Skeletal muscle satellite cell (primary cell): ENCODE measurements at regions not wholly inside any gene's neighbourhood (a gene's known extent, or its start where the extent isn't known, plus 50 kb on each side); places are given as distances from the start of the nearest gene placed in this dataset.

ENCODE experiments used
- H3K27me3 ChIP-seq: 2 replicates; pipeline ENCODE4 v1.7.0; 2013; ENCODE audit warnings: low read length; ENCODE audit not compliant: control insufficient read depth, insufficient read depth
- H3K36me3 ChIP-seq: 2 replicates; pipeline ENCODE4 v1.7.0; 2013; ENCODE audit warnings: mild to moderate bottlenecking, control low read depth, low read length; ENCODE audit not compliant: insufficient read depth
- H3K4me1 ChIP-seq: 2 replicates; pipeline ENCODE4 v1.7.0; 2013; ENCODE audit warnings: low read length; ENCODE audit not compliant: control insufficient read depth, insufficient read depth
- H3K4me2 ChIP-seq: 2 replicates; pipeline ENCODE4 v1.7.0; 2013; ENCODE audit warnings: mild to moderate bottlenecking, low read length
- H3K4me3 ChIP-seq: 2 replicates; pipeline ENCODE4 v1.7.0; 2013; ENCODE audit warnings: low read length
- H3K9ac ChIP-seq: 2 replicates; pipeline ENCODE4 v1.7.0; 2013; ENCODE audit warnings: mild to moderate bottlenecking, low read depth, low read length, moderate library complexity
- H3K9me3 ChIP-seq: replicated peaks from 2 replicates; pipeline ENCODE4 v1.7.0; 2013; ENCODE audit warnings: mild to moderate bottlenecking, control low read depth, low read length

- H3K4me2 ChIP-seq = no peak overlapping the region
- H3K27me3 ChIP-seq = no peaks in the 10 kb centered on the region
- no peaks in the 10 kb centered on the region for H3K36me3 ChIP-seq
- no peak overlapping the region for H3K4me3 ChIP-seq
- no peaks in the 10 kb centered on the region for H3K4me1 ChIP-seq
- H3K9ac ChIP-seq = no peak overlapping the region
- no peaks in the 10 kb centered on the region for H3K9me3 ChIP-seq
Measured at GRCh38 chr5:13331585-13331984, 612.9 kb downstream of the DNAH5 start.

GRCh38 chr5:13328316-13328715, 616.2 kb downstream of the DNAH5 start:
- Histone ChIP-seq H3K4me3 (no peak overlapping the region), H3K9me3 (no peaks in the 10 kb centered on the region), H3K27me3 (no peaks in the 10 kb centered on the region), H3K36me3 (no peaks in the 10 kb centered on the region), H3K9ac (no peak overlapping the region), H3K4me1 (peaks cover 5% of the 10 kb centered on the region), H3K4me2 (no peak overlapping the region)

- Histone ChIP-seq H3K4me1 (peaks cover 5% of the 10 kb centered on the region), H3K9me3 (no peaks in the 10 kb centered on the region), H3K36me3 (no peaks in the 10 kb centered on the region)
Measured at GRCh38 chr5:13325765-13326164, 618.7 kb downstream of the DNAH5 start.

DNA sequence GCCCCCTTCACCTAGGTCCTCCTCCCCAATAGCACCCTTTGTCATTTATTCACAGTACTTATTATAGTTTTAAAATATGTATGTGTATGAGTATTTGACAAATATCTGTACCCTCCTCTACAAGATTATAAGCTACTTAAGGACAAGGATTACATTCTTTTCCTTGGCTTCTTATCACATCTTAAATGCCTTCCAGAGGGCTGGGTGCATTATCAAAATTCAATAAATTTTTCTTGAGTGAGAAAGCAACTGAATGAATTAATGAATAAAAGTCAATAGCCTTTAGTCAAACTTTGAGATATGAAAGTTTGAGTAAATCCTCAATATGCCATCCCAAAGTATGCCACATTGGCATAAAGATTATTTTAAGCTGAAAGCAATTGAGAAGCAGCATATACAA, 621.7 kb downstream of the DNAH5 start:
- Histone ChIP-seq H3K4me3 (no peak overlapping the region), H3K36me3 (no peaks in the 10 kb centered on the region), H3K9ac (no peak overlapping the region), H3K4me1 (peaks cover 5% of the 10 kb centered on the region), H3K4me2 (no peak overlapping the region), H3K27me3 (no peaks in the 10 kb centered on the region), H3K9me3 (no peaks in the 10 kb centered on the region)

More at GRCh38 chr5:13325765-13326164, 618.7 kb downstream of the DNAH5 start:
- Histone ChIP-seq H3K4me2 (no peak overlapping the region), H3K4me3 (no peak overlapping the region), H3K9ac (no peak overlapping the region), H3K27me3 (no peaks in the 10 kb centered on the region)

DNA sequence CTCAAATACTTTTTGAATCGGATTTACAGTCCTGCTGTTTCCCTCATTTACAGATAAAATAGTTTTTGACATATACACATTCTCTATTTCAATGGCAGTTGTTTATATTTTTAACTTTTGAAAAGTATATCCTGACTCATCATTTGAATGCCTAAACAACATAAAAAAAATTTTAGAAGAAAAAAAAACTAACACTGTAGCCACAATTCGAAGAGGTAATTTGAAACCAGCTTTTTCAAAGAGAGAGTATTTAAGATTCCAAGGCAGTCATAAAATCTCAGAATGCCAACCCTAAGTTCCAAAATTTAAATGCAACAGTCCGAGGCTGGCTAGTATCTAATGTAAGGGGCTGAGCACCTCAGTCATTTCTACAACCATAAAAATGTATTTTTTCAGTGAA, 626.8 kb downstream of the DNAH5 start:
- no peaks in the 10 kb centered on the region for H3K9me3 ChIP-seq
- no peaks in the 10 kb centered on the region for H3K4me1 ChIP-seq
- H3K36me3 ChIP-seq = no peaks in the 10 kb centered on the region
- H3K27me3 ChIP-seq = no peaks in the 10 kb centered on the region
- H3K9ac ChIP-seq = no peak overlapping the region
- H3K4me3 ChIP-seq = no peak overlapping the region
- no peak overlapping the region for H3K4me2 ChIP-seq

- H3K4me1 ChIP-seq = no peaks in the 10 kb centered on the region
- H3K27me3 ChIP-seq = no peaks in the 10 kb centered on the region
- no peak overlapping the region for H3K4me3 ChIP-seq
- no peak overlapping the region for H3K4me2 ChIP-seq
- H3K9me3 ChIP-seq = no peaks in the 10 kb centered on the region
- no peak overlapping the region for H3K9ac ChIP-seq
- no peaks in the 10 kb centered on the region for H3K36me3 ChIP-seq
Measured at GRCh38 chr5:13316176-13316575, 628.3 kb downstream of the DNAH5 start.

DNA sequence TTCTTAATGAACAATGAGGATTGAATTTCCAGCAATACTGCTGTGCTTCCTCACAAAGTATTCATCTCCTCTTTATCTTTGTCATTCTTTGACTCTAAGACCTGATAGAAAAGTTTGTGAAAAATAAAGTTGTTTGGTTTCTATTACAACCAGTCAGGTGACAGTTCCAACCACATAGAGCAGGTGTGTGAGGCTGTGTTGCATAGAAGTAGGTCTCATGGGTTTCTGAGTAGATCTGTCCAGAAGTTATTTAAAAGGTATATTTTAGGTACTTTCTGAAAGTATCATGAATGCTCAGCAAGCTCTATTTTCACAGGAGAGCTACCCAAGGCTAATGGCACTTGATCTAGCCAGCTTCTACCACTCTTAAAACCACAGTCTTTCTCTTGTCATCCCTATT, 637.0 kb downstream of the DNAH5 start:
- peaks cover 2% of the 10 kb centered on the region for H3K27me3 ChIP-seq
- H3K4me2 ChIP-seq = no peak overlapping the region
- H3K4me3 ChIP-seq = no peak overlapping the region
- H3K9ac ChIP-seq = no peak overlapping the region
- no peaks in the 10 kb centered on the region for H3K4me1 ChIP-seq
- no peaks in the 10 kb centered on the region for H3K36me3 ChIP-seq
- H3K9me3 ChIP-seq = no peaks in the 10 kb centered on the region

GRCh38 chr5:13303445-13303844, 641.0 kb downstream of the DNAH5 start:
- H3K9ac ChIP-seq = no peak overlapping the region
- H3K4me2 ChIP-seq = no peak overlapping the region
- no peaks in the 10 kb centered on the region for H3K9me3 ChIP-seq
- H3K4me1 ChIP-seq = no peaks in the 10 kb centered on the region
- H3K36me3 ChIP-seq = no peaks in the 10 kb centered on the region
- H3K4me3 ChIP-seq = no peak overlapping the region
- peaks cover 2% of the 10 kb centered on the region for H3K27me3 ChIP-seq

DNA sequence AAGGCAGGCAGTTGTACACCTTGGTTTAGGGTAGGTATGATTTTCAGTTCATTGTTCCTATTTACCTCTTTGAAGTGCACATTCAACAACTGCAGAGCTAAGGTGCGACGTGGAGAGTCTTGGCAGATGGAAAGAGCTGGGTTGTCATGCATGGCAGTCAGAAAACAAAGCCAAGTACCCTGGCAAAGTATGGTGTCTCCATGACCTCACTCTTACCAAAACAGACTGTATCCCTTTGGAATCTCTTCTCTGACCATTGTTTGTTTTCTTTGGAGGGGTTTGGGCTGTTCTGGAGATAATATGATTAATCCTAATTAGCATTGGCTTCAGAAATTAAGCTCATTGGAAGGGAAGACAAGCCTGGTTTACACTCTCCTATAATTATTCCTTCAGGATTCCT, 665.7 kb downstream of the DNAH5 start:
- no peaks in the 10 kb centered on the region for H3K9me3 ChIP-seq
- H3K4me1 ChIP-seq = no peaks in the 10 kb centered on the region
- no peaks in the 10 kb centered on the region for H3K36me3 ChIP-seq
- H3K4me2 ChIP-seq = no peak overlapping the region
- no peaks in the 10 kb centered on the region for H3K27me3 ChIP-seq
- H3K4me3 ChIP-seq = no peak overlapping the region
- H3K9ac ChIP-seq = no peak overlapping the region

GRCh38 chr5:13278148-13278547, 666.3 kb downstream of the DNAH5 start:
- no peaks in the 10 kb centered on the region for H3K36me3 ChIP-seq
- H3K4me3 ChIP-seq = no peak overlapping the region
- H3K4me2 ChIP-seq = no peak overlapping the region
- no peaks in the 10 kb centered on the region for H3K4me1 ChIP-seq
- no peaks in the 10 kb centered on the region for H3K27me3 ChIP-seq
- H3K9me3 ChIP-seq = no peaks in the 10 kb centered on the region
- H3K9ac ChIP-seq = no peak overlapping the region

GRCh38 chr5:13276156-13276555, 668.3 kb downstream of the DNAH5 start:
- no peak overlapping the region for H3K4me2 ChIP-seq
- H3K27me3 ChIP-seq = no peaks in the 10 kb centered on the region
- H3K36me3 ChIP-seq = no peaks in the 10 kb centered on the region
- H3K9me3 ChIP-seq = no peaks in the 10 kb centered on the region
- H3K4me3 ChIP-seq = no peak overlapping the region
- H3K9ac ChIP-seq = no peak overlapping the region
- H3K4me1 ChIP-seq = no peaks in the 10 kb centered on the region

DNA sequence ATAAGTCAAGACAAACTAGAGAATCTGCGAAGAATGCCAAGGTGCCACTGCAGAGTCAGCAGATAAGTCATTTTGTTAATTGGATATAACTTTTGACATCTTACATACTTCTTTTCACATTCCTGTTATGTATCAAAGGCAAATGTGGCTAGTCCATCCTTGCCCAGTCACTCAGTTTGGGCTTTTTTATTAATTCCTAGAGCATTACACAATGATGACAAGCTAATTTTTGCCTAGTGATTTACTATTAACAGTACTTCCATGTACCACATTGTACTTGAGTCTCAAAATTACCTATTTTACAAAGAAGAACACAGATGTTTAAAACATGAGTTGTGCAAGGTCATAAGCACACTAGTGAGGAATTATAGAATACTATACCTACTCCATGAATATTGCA, 680.8 kb downstream of the DNAH5 start:
- Histone ChIP-seq H3K9ac (no peak overlapping the region), H3K4me1 (no peaks in the 10 kb centered on the region)

More for the DNA sequence above, 680.8 kb downstream of the DNAH5 start:
- Histone ChIP-seq H3K4me3 (no peak overlapping the region), H3K9me3 (no peaks in the 10 kb centered on the region), H3K4me2 (no peak overlapping the region), H3K36me3 (no peaks in the 10 kb centered on the region), H3K27me3 (no peaks in the 10 kb centered on the region)
